Activated CD8-positive, alpha-beta memory T cell treated with anti-CD3 and anti-CD28 coated beads, Interleukin-2, amount 50 U/mL, for 24 hours (primary cell): ENCODE measurements at regions not wholly inside any gene's neighbourhood (a gene's known extent, or its start where the extent isn't known, plus 50 kb on each side); places are given as distances from the start of the nearest gene placed in this dataset.
"Not testable (repeated sequence)": the region's sequence is repeated elsewhere in the genome, so short reads cannot be mapped to it uniquely, and the experiment has no call there.

Experiments
- DNase-seq: peaks from one replicate; pipeline ENCODE4 v3.0.0-alpha.2; 2020; ENCODE audit errors: extremely low read depth

GRCh38 chr2:241957276-241957675, 87.7 kb downstream of the RTP5 start:
- no peak for DNase-seq

- no peak for DNase-seq
These were observed 89.5 kb downstream of the RTP5 start for GRCh38 chr2:241958818-241959545.

- no peak for DNase-seq
These were observed 90.3 kb downstream of the RTP5 start for GRCh38 chr2:241959751-241960269.

GRCh38 chr2:241961454-241961853, 91.9 kb downstream of the RTP5 start:
- DNase-seq, result no peak

GRCh38 chr2:241964133-241964532, 94.6 kb downstream of the RTP5 start:
- no peak for DNase-seq

GRCh38 chr2:241965931-241966412, 96.4 kb downstream of the RTP5 start:
- peak; percentile 69 for DNase-seq

- no peak for DNase-seq
These were observed 97.3 kb downstream of the RTP5 start for GRCh38 chr2:241966647-241967466.

GRCh38 chr2:241967467-241968144, 98.1 kb downstream of the RTP5 start:
- DNase-seq, result no peak

GRCh38 chr2:241968417-241968816, 98.9 kb downstream of the RTP5 start:
- DNase-seq, result no peak

- DNase-seq, result not testable (repeated sequence)
These were observed 99.7 kb downstream of the RTP5 start for GRCh38 chr2:241969182-241969581.

- DNase-seq, result no peak
These were observed 101.2 kb downstream of the RTP5 start for GRCh38 chr2:241970716-241971115.

GRCh38 chr2:241974096-241974495, 104.6 kb downstream of the RTP5 start:
- no peak for DNase-seq

GRCh38 chr2:241974851-241975592, 105.5 kb downstream of the RTP5 start:
- DNase-seq, result no peak

GRCh38 chr2:241975593-241976284, 106.2 kb downstream of the RTP5 start:
- no peak for DNase-seq

- no peak for DNase-seq
These were observed 106.8 kb downstream of the RTP5 start for GRCh38 chr2:241976296-241976695.

GRCh38 chr2:241977557-241978300, 108.2 kb downstream of the RTP5 start:
- no peak for DNase-seq

GRCh38 chr2:241978670-241979069, 109.1 kb downstream of the RTP5 start:
- DNase-seq, result no peak

- DNase-seq, result no peak
These were observed 110.7 kb downstream of the RTP5 start for GRCh38 chr2:241980193-241980592.

GRCh38 chr2:241981076-241981700, 111.7 kb downstream of the RTP5 start:
- DNase-seq, result no peak
